ENCODE measurements at regions not wholly inside any gene's neighbourhood (a gene's known extent, or its start where the extent isn't known, plus 50 kb on each side); places are given as distances from the start of the nearest gene placed in this dataset.

- no peak overlapping the region for H3K4me2 ChIP-seq
- H3K9ac ChIP-seq: no peak overlapping the region
- no peaks in the 10 kb centered on the region for H3K4me1 ChIP-seq
- H4K20me1 ChIP-seq (ENCODE audit: low read depth): no peaks in the 10 kb centered on the region
- Mint-ChIP-seq H3K27ac (no peak overlapping the region), H3K36me3 (no peaks in the 10 kb centered on the region), H3K4me3 (no peak overlapping the region), H3K9me3 (no peaks in the 10 kb centered on the region), H3K27me3 (ENCODE audit: insufficient read depth, low read depth) (no peaks in the 10 kb centered on the region), H3K4me1 (no peaks in the 10 kb centered on the region)
- no peak overlapping the region for H2AFZ ChIP-seq (replicated peaks)
- H3K79me2 ChIP-seq (ENCODE audit: low read depth): no peaks in the 10 kb centered on the region
- H3K4me3 ChIP-seq: no peak overlapping the region
- no peak overlapping the region for H3K27ac ChIP-seq
- no peaks in the 10 kb centered on the region for H3K36me3 ChIP-seq
- H3F3A ChIP-seq (ENCODE audit: low read depth): no peaks in the 10 kb centered on the region
- DNase-seq (ENCODE audit: low spot score): no peak
- no peaks in the 10 kb centered on the region for H3K27me3 ChIP-seq
- H3K9me3 ChIP-seq (ENCODE audit: low read depth): no peaks in the 10 kb centered on the region
- no peak for TF ChIP-seq EZH2 (IDR thresholded peaks at IDR 0.05)
- no peak for TF ChIP-seq EZH2phosphoT487 (IDR thresholded peaks at IDR 0.05)
- TF ChIP-seq CTCF (IDR thresholded peaks at IDR 0.05): no peak
Observed at GRCh38 chr10:120657371-120657770, 193.8 kb upstream of the WDR11 start.

- Histone ChIP-seq H3K79me2 (ENCODE audit: low read depth) (no peaks in the 10 kb centered on the region), H3K9me3 (ENCODE audit: low read depth) (no peaks in the 10 kb centered on the region), H3F3A (ENCODE audit: low read depth) (no peaks in the 10 kb centered on the region), H3K27ac (no peak overlapping the region), H2AFZ (replicated peaks) (no peak overlapping the region), H3K4me3 (no peak overlapping the region), H3K4me2 (no peak overlapping the region), H3K27me3 (no peaks in the 10 kb centered on the region), H4K20me1 (ENCODE audit: low read depth) (no peaks in the 10 kb centered on the region), H3K9ac (no peak overlapping the region), H3K36me3 (no peaks in the 10 kb centered on the region), H3K4me1 (no peaks in the 10 kb centered on the region)
- DNase-seq (ENCODE audit: low spot score): no peak
- Mint-ChIP-seq H3K4me3 (no peak overlapping the region), H3K27ac (no peak overlapping the region), H3K4me1 (no peaks in the 10 kb centered on the region), H3K27me3 (ENCODE audit: insufficient read depth, low read depth) (no peaks in the 10 kb centered on the region), H3K9me3 (no peaks in the 10 kb centered on the region), H3K36me3 (no peaks in the 10 kb centered on the region)
- TF ChIP-seq CTCF (IDR thresholded peaks at IDR 0.05): no peak
- TF ChIP-seq EZH2 (IDR thresholded peaks at IDR 0.05): no peak
- no peak for TF ChIP-seq EZH2phosphoT487 (IDR thresholded peaks at IDR 0.05)
Observed at GRCh38 chr10:120658943-120659885, 191.9 kb upstream of the WDR11 start.

- no peak for DNase-seq (ENCODE audit: low spot score)
- Histone ChIP-seq H3K36me3 (no peaks in the 10 kb centered on the region), H3K9ac (no peak overlapping the region), H3K4me2 (no peak overlapping the region), H2AFZ (replicated peaks) (no peak overlapping the region), H3K4me3 (no peak overlapping the region), H3F3A (ENCODE audit: low read depth) (no peaks in the 10 kb centered on the region), H3K9me3 (ENCODE audit: low read depth) (no peaks in the 10 kb centered on the region), H3K4me1 (peaks cover 6% of the 10 kb centered on the region), H3K27ac (no peak overlapping the region), H3K79me2 (ENCODE audit: low read depth) (no peaks in the 10 kb centered on the region), H4K20me1 (ENCODE audit: low read depth) (no peaks in the 10 kb centered on the region), H3K27me3 (no peaks in the 10 kb centered on the region)
- no peak for TF ChIP-seq EZH2phosphoT487 (IDR thresholded peaks at IDR 0.05)
- no peak for TF ChIP-seq CTCF (IDR thresholded peaks at IDR 0.05)
- TF ChIP-seq EZH2 (IDR thresholded peaks at IDR 0.05): no peak
- Mint-ChIP-seq H3K4me1 (peaks cover 3% of the 10 kb centered on the region), H3K9me3 (no peaks in the 10 kb centered on the region), H3K36me3 (no peaks in the 10 kb centered on the region), H3K27me3 (ENCODE audit: insufficient read depth, low read depth) (peaks cover 4% of the 10 kb centered on the region), H3K4me3 (no peak overlapping the region), H3K27ac (no peak overlapping the region)
Observed at GRCh38 chr10:120666308-120666707, 184.9 kb upstream of the WDR11 start.
